HEK293 (cell line): ENCODE measurements at regions not wholly inside any gene's neighbourhood (a gene's known extent, or its start where the extent isn't known, plus 50 kb on each side); places are given as distances from the start of the nearest gene placed in this dataset.

Source experiments
- CTCF ChIA-PET: fragments of 350-600 bp; formaldehyde crosslinking; extraction: SDS; loops from one replicate; lab custom pipeline; 2021; ENCODE audit warnings: antibody characterized with exemption; lab: Yijun Ruan, JAX
- POLR2A ChIA-PET: fragments of 300-600 bp; formaldehyde crosslinking; extraction: SDS; loops from one replicate; lab custom pipeline; 2020; ENCODE audit warnings: antibody characterized with exemption, inconsistent platforms; lab: Yijun Ruan, JAX
- H3K27ac ChIP-seq: fragments of 200-500 bp; sonication (Bioruptor generic); 2 replicates; pipeline ENCODE4 v1.5.1; 2014; ENCODE audit warnings: low read depth, low read length, control low read depth, inconsistent platforms; ENCODE audit errors: extremely low read depth
- H3K36me3 ChIP-seq, 2 experiments: fragments of 200-500 bp in 1 of 2; sonication (Bioruptor generic) in 1 of 2; 1 replicate in 1 of 2; 2 replicates in 1 of 2; pipeline ENCODE4 v1.5.1; 2014 to 2017; ENCODE audit warnings: inconsistent platforms in 2 of 2, low read length in 2 of 2; ENCODE audit not compliant: control insufficient read depth in 2 of 2, insufficient read depth in 1 of 2
- H3K4me1 ChIP-seq: fragments of 200-500 bp; sonication (Bioruptor generic); 2 replicates; pipeline ENCODE4 v1.5.1; 2014; ENCODE audit warnings: mild to moderate bottlenecking, low read length, inconsistent platforms; ENCODE audit not compliant: control insufficient read depth, insufficient read depth
- H3K4me3 ChIP-seq: 2 replicates; pipeline ENCODE4 v1.5.1; 2011; ENCODE audit warnings: low read depth, mild to moderate bottlenecking, control low read depth, low read length, moderate library complexity
- H3K9me3 ChIP-seq: fragments of 200-500 bp; sonication (Bioruptor generic); 2 replicates; pipeline ENCODE4 v1.5.1; 2014; ENCODE audit warnings: low read depth, low read length, inconsistent platforms; ENCODE audit not compliant: control insufficient read depth, insufficient read depth
- BCL11A ChIP-seq: fragments of 450-650 bp; formaldehyde crosslinking; IDR thresholded peaks from 2 replicates; pipeline ENCODE4 v1.5.1; 2016; ENCODE audit warnings: low read depth, missing biosample characterization, missing genetic modification characterization
- ELK4 ChIP-seq: IDR thresholded peaks from 2 replicates; pipeline ENCODE4 v1.6.1; 2011; ENCODE audit warnings: mild to moderate bottlenecking, low read depth, low read length, borderline replicate concordance
- FEZF1 ChIP-seq: fragments of 450-650 bp; formaldehyde crosslinking; IDR thresholded peaks from 2 replicates; pipeline ENCODE4 v1.5.1; 2016; ENCODE audit warnings: missing biosample characterization, missing genetic modification characterization
- GFI1B ChIP-seq: fragments of 450-650 bp; formaldehyde crosslinking; IDR thresholded peaks from 2 replicates; pipeline ENCODE4 v1.5.1; 2016; ENCODE audit warnings: missing biosample characterization, missing genetic modification characterization
- HOXD13 ChIP-seq: sonication (generic); formaldehyde crosslinking; IDR thresholded peaks from 2 replicates; pipeline ENCODE4 v1.8.0; 2022; ENCODE audit warnings: missing genetic modification reagents, borderline replicate concordance
- KLF1 ChIP-seq: fragments of 450-650 bp; formaldehyde crosslinking; IDR thresholded peaks from 2 replicates; pipeline ENCODE4 v1.5.1; 2016; ENCODE audit warnings: missing biosample characterization, missing genetic modification characterization
- ZBTB49 ChIP-seq: fragments of 450-650 bp; formaldehyde crosslinking; IDR thresholded peaks from 2 replicates; pipeline ENCODE4 v1.5.1; 2016; ENCODE audit warnings: missing biosample characterization, missing genetic modification characterization, low read depth
- ZFP41 ChIP-seq: fragments of 450-650 bp; formaldehyde crosslinking; IDR thresholded peaks from 2 replicates; pipeline ENCODE4 v1.5.1; 2016; ENCODE audit warnings: missing biosample characterization, missing genetic modification characterization, borderline replicate concordance
- ZNF132 ChIP-seq: fragments of 450-650 bp; formaldehyde crosslinking; IDR thresholded peaks from 2 replicates; pipeline ENCODE4 v1.5.1; 2017; ENCODE audit warnings: missing biosample characterization, missing genetic modification characterization, borderline replicate concordance
- ZNF18 ChIP-seq: fragments of 450-650 bp; formaldehyde crosslinking; IDR thresholded peaks from 2 replicates; pipeline ENCODE4 v1.5.1; 2016; ENCODE audit warnings: missing biosample characterization, missing genetic modification characterization
- ZNF221 ChIP-seq: fragments of 450-650 bp; formaldehyde crosslinking; IDR thresholded peaks from 2 replicates; pipeline ENCODE4 v1.5.1; 2017; ENCODE audit warnings: missing biosample characterization, missing genetic modification characterization, borderline replicate concordance
- ZNF37A ChIP-seq: fragments of 450-650 bp; IDR thresholded peaks from 2 replicates; pipeline ENCODE4 v1.5.1; 2018; ENCODE audit warnings: missing biosample characterization, missing genetic modification characterization
- ZNF394 ChIP-seq: fragments of 450-650 bp; formaldehyde crosslinking; IDR thresholded peaks from 2 replicates; pipeline ENCODE4 v1.5.1; 2016; ENCODE audit warnings: missing biosample characterization, missing genetic modification characterization, mild to moderate bottlenecking, moderate library complexity, borderline replicate concordance
- ZNF488 ChIP-seq: fragments of 450-650 bp; formaldehyde crosslinking; IDR thresholded peaks from 2 replicates; pipeline ENCODE4 v1.5.1; 2016; ENCODE audit warnings: missing biosample characterization, missing genetic modification characterization
- ZNF555 ChIP-seq: fragments of 450-650 bp; formaldehyde crosslinking; conservative IDR thresholded peaks from 2 replicates; pipeline ENCODE4 v1.5.1; 2017; ENCODE audit warnings: missing biosample characterization, mild to moderate bottlenecking, missing genetic modification characterization, inconsistent platforms
- ZNF707 ChIP-seq: fragments of 450-650 bp; formaldehyde crosslinking; IDR thresholded peaks from 2 replicates; pipeline ENCODE4 v1.5.1; 2016; ENCODE audit warnings: missing biosample characterization, missing genetic modification characterization
- ZNF768 ChIP-seq: fragments of 450-650 bp; formaldehyde crosslinking; IDR thresholded peaks from 2 replicates; pipeline ENCODE4 v1.5.1; 2018; ENCODE audit warnings: missing biosample characterization, mild to moderate bottlenecking, missing genetic modification characterization
- ZNF776 ChIP-seq: fragments of 450-650 bp; formaldehyde crosslinking; IDR thresholded peaks from 2 replicates; pipeline ENCODE4 v1.5.0; 2017; ENCODE audit warnings: missing biosample characterization, missing genetic modification characterization, borderline replicate concordance
- ZNF791 ChIP-seq: fragments of 450-650 bp; formaldehyde crosslinking; IDR thresholded peaks from 2 replicates; pipeline ENCODE4 v1.5.1; 2016; ENCODE audit warnings: missing biosample characterization, missing genetic modification characterization
- ZXDB ChIP-seq: fragments of 450-650 bp; formaldehyde crosslinking; IDR thresholded peaks from 2 replicates; pipeline ENCODE4 v1.5.1; 2016; ENCODE audit warnings: missing biosample characterization, missing genetic modification characterization

- TF ChIP-seq ZNF791 (tag by site-specific recombination): no peak
- TF ChIP-seq ZNF555 (tag by site-specific recombination): no peak
- TF ChIP-seq ZNF768: no peak
- no peak for TF ChIP-seq HOXD13
- no peak for TF ChIP-seq ZNF394
- no peak for TF ChIP-seq ZNF221 (tag by site-specific recombination)
- TF ChIP-seq, all 188 proteins: peak for 0
Observed at GRCh38 chr14:22143363-22143762, 445.7 kb downstream of the DAD1 start (continued).

- CTCF ChIA-PET: no interaction called here
- no peaks in the 10 kb centered on the region for H3K36me3 ChIP-seq
- no peak overlapping the region for H3K4me3 ChIP-seq
- H3K27ac ChIP-seq: no peak overlapping the region
- no peaks in the 10 kb centered on the region for H3K9me3 ChIP-seq
- H3K4me1 ChIP-seq: no peaks in the 10 kb centered on the region
- POLR2A ChIA-PET: no interaction called here
- TF ChIP-seq GFI1B (tag by site-specific recombination) (no peak), ZNF132 (tag by site-specific recombination) (no peak), FEZF1 (no peak), ZNF18 (no peak), HOXD13 (no peak), ZNF37A (no peak), ZNF707 (tag by site-specific recombination) (no peak), BCL11A (tag by site-specific recombination) (no peak), ZFP41 (no peak), KLF1 (no peak), ZNF488 (no peak), ZNF776 (tag by site-specific recombination) (no peak), ELK4 (no peak), ZBTB49 (tag by site-specific recombination) (no peak), ZXDB (tag by site-specific recombination) (no peak), ZNF221 (tag by site-specific recombination) (no peak)
Observed at GRCh38 chr14:22140633-22141032, 448.4 kb downstream of the DAD1 start.
